ENCODE measurements at regions not wholly inside any gene's neighbourhood (a gene's known extent, or its start where the extent isn't known, plus 50 kb on each side); places are given as distances from the start of the nearest gene placed in this dataset.

DNA sequence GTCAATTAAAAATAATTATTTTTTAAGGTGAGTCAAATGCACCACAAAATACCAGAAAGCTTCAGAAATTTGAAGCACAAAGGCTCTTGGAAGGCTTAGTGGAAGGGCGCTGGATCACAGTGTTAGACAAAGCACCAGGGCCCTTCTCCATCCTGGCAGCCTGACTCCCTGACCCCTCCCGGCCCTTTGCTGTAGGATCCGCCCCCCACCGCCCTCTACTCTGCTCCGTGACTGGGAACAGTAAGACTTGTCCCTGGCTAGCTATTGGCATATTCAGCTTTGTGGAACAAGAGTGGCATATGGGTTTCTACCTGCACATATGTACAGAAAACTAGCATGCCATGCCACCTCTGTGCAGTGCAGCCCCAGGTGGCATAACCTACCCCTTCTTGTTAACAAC is 222.1 kb downstream of the SYK start:
- no peak for DNase-seq (ENCODE audit: low read depth)

GRCh38 chr9:91024841-91025240 is 223.2 kb downstream of the SYK start:
- DNase-seq (ENCODE audit: low read depth): no peak

GRCh38 chr9:91025856-91026255 is 224.2 kb downstream of the SYK start:
- DNase-seq (ENCODE audit: low read depth): no peak

DNA sequence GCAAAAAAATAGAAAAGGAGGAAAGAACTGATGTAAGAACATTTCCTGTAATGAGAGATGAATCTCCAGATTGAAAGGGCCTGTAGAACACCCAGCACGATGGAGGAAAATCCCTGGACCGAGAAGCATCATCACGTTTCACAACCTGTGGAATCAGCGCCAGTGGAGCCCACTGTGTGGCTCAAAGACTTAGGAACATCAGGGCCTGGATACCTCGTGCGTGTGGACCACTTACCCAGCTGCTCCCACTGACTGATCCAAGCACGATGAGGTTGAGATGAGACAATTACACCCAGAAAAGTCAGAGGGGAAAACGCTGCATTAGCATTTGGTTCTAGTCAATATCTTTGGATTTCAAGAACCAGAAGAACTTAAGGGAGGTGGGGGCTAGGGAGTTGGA is 224.6 kb downstream of the SYK start:
- DNase-seq (ENCODE audit: low read depth): no peak

GRCh38 chr9:91027005-91027404 is 225.4 kb downstream of the SYK start:
- no peak for DNase-seq (ENCODE audit: low read depth)

DNA sequence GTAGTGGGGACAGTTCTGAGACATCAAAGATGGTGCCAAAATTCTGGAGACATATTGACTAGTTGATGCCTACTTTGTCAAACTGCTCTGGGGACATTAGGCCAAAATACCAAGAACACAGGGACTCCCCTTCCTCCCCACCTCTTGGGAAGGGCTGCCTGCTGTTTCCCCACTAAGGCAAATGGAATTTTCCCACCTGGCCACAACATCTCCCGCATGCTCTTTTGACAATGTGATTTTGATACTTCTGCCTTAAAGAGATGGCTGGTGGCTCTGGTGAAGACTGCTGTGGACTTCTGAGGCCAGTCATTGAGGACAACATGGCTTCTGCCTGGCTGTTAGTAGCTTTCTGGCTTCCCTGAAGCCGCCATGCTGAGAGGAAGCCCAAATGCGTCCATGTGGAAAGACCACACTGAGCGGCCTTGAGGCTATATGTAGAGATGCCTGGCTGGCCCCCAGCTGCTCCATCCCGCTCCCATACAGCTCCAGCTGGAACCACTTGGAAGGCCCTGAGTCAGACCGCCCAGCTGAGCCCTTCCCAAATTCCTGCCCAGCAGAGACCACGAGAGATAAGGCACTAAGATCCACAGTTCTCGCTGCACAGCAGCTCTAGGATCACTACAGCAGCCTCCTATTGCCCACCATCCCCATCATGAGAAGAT is 226.7 kb downstream of the SYK start:
- no peak for DNase-seq (ENCODE audit: low read depth)

GRCh38 chr9:91029650-91030361 is 228.2 kb downstream of the SYK start:
- DNase-seq (ENCODE audit: low read depth): no peak

DNA sequence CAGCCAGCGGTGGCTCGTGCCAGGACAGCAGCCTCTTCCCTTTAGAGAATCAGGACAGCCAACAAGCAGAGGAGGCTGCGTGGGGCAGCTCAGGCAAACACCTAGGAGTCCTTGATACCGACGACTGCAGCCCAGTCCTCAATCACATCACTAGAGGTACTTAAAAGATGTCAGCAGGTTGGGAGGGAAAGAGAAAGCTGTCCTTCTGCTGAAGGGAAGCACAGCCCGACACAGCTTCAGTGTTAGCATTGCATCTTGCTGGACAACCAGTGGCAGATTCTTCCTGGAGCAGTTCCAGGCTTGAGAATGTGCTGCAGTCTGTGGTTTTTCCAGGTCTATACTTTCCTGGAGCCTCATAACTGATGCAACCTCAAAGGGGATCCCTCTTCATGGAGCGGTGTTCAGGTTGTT is 230.5 kb downstream of the SYK start:
- no peak for DNase-seq (ENCODE audit: low read depth)

GRCh38 chr9:91033270-91033669 is 231.7 kb downstream of the SYK start:
- DNase-seq (ENCODE audit: low read depth): no peak

DNA sequence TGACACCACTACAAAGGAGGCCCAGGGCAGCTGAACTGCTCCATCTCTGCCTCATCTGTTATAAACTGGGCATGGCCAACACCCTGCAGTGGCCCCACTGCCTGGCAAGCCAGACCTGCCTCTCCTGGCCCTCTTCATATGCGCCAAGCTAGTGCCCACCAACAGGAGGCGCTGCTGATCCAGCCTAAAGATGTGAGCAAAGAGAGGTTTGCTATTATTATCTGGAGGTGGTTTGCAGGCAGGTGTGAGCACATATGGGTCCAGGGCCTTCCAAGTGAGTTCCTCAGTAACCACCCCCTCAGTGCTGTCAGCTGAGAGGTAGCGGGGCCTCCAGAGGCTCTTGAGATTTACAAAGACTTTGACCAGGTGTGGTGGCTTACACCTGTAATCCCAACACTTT is 232.2 kb downstream of the SYK start:
- DNase-seq (ENCODE audit: low read depth): no peak

GRCh38 chr9:91034521-91034920 is 232.9 kb downstream of the SYK start:
- DNase-seq (ENCODE audit: low read depth): no peak

DNA sequence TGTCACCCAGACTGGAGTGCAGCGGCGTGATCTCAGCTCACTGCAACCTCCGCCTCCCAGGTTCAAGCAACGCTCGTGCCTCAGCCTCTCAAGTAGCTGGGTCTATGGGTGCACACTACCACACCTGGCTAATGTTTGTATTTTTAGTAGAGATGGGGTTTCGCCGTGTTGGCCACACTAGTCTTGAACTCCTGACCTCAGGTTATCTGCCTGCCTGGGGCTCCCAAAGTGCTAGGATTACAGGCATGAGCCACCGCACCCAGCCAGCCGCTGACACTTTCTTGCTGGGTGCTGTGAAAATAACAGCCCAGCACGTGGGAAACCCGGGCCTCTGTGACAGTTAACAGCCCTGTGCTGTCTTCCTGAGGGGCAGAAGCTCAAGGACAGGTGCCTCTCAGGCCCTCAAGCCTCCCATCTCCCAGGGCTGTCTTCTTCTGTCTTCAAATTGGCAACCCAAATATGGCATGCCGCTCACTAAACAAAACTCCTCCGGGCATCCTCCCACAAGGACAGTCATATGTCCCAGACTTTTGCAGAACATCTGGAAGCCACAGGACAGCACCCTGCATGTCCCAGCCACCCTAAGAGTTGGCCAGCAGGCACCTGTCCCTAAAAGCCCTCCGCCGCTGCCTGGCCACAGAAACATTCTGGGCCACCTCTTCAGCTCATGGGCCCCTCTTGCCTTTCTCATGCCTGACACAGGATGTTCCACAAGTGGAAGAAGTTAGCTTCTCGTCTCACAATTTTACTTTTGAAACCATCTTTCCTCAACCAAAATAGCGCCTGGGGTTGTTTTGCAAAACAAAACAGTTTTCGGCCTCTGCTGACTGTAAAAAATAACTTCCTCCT is 233.6 kb downstream of the SYK start:
- DNase-seq (ENCODE audit: low read depth): no peak

- no peak for DNase-seq (ENCODE audit: low read depth)
Measured at GRCh38 chr9:91035825-91036208, 234.2 kb downstream of the SYK start.

DNA sequence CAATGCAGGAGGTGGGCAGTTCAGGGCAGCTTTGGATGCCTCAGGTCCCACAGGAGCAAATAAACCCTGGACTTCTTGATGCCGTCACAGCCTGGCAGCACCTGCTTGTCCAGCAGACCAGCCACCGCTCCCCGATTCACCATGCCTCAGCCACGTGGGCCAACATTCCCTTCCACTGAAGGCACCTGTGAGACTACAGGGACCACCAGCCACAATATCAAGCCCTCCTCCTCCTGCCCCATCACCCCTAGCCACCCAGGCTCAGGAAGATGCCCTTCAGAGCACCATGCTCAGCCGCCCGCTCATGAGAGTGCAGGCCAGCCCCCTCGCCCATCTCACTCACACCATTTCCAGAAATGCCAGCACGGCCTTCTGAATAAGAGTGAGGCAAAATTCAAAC is 234.7 kb downstream of the SYK start:
- no peak for DNase-seq (ENCODE audit: low read depth)

- peak; percentile 51 for DNase-seq (ENCODE audit: low read depth)
Measured at GRCh38 chr9:91036826-91037510, 235.3 kb downstream of the SYK start.

DNA sequence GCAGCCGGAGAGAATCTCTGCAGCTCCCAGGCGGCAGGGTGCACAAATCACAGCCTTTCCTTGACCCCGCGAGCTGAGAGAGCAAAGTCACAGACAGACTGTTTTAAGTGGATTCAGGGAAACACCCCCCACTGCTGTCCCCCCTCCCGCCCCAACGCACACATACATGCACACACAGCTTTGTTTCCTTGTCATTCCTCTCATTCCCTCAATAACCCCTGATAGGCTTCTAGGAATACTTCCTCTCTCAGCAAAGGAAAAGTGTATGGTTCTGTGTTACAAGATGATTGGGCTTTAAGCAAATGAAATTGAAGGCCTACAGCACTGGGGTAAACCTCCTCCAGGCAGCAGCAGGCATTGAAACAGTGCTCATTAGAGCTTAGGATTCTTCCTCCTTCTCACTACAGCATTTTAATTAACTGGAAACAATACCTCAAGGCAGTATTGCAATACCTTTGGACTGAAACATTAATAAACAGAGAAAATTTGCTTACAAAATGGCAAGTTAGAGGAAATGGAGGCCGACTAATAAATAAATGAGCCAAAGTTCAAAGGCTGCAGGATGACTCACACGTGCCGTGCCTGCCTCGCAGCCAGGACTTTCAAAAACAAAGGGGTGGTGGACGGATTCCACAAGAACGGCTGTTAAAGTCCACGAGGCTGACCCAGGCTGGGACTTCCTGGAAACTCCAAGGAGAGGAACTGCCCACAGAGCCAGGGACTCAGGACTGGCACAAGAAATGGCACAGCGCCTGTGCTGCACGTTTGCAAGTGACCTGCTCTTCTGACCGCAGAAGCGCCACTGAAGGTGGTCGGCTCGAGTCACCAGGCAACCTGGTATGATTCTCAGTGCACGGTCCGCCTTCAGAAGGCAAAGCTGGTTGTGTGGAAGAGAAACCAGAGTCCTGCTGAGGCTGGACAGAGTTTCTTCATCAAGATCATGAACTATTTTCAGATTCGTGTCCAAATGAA is 236.2 kb downstream of the SYK start:
- no peak for DNase-seq (ENCODE audit: low read depth)

DNA sequence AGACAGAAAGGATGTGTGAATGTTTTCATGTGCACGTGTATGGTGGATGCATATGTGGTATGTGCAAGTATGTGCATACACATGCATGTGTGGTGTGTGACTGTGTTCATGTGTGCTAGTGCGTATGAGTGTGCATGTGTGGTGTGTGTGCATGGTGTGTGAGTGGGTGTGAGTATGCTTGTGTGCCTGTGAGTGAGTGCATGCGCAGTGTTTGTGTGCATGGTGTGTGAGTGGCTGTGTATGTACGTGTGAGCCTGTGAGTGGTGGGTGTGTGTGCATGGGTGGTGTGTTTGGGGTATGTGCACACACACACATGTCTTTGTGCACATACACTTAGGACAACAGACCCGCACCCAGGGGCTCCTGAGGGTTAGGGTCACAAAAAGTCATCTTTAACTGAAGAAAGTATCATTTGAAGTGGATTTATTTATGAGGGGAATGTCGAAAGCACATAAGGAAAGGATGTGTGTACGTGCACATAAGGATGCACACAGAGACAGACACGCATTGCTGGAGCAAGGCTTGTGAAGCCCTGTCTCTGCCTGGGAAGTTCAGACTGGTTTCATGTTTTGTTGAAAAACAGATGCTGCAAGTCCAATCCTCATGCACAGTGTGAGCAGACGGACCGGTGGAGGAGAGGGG is 237.0 kb downstream of the SYK start:
- no peak for DNase-seq (ENCODE audit: low read depth)

DNA sequence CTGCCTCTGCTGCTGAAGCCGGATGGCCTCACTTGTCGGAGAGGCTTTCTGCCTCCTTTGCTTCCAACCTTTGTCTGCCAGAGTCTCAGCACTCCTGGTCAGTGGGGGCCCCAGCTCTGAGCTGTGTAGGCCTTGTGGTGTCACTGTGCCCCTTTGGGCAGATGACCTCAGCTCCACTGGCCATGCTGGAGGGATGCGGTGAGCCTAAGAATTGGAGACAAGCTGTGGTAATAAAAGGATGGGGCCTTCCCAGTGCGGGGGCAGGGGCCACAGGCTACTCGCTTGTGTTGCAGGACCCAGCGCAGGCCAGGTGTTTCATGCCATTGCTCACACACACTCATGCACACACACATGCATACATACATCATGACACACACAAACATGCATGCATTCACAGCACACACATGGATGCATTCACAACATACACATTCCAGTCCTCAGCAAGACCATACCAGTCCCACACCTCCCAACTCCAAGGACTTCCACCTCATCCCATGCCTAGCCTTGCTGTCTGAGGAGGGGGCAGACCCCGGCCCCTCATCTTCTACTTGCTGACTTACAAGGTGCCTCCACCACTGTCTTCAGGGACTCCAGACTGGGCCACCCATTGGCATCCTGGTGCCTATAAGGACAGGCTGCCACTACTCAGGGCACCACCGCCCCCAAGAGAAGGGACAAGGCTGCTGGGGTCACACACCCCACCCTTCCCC is 237.7 kb downstream of the SYK start:
- DNase-seq (ENCODE audit: low read depth): no peak

- DNase-seq (ENCODE audit: low read depth): no peak
Measured at GRCh38 chr9:91039835-91040140, 238.2 kb downstream of the SYK start.
